G401.6 (cell line): ENCODE measurements at regions not wholly inside any gene's neighbourhood (a gene's known extent, or its start where the extent isn't known, plus 50 kb on each side); places are given as distances from the start of the nearest gene placed in this dataset.
"Not testable (repeated sequence)": the region's sequence is repeated elsewhere in the genome, so short reads cannot be mapped to it uniquely, and the experiment has no call there.

ENCODE experiments used
- FAIRE-seq: peaks from 2 replicates; lab custom pipeline; 2012; peaks lifted over from hg19 to GRCh38; lab: Jason Lieb, UNC

GRCh38 chr12:97714107-97714563 lies 251.5 kb downstream of the RMST start:
- no peak for FAIRE-seq

GRCh38 chr12:97716356-97716755 lies 253.8 kb downstream of the RMST start:
- FAIRE-seq = no peak

- not testable (repeated sequence) for FAIRE-seq
Measured at GRCh38 chr12:97723801-97724200, 261.2 kb downstream of the RMST start.

GRCh38 chr12:97745406-97746101 lies 282.9 kb downstream of the RMST start:
- no peak for FAIRE-seq

DNA sequence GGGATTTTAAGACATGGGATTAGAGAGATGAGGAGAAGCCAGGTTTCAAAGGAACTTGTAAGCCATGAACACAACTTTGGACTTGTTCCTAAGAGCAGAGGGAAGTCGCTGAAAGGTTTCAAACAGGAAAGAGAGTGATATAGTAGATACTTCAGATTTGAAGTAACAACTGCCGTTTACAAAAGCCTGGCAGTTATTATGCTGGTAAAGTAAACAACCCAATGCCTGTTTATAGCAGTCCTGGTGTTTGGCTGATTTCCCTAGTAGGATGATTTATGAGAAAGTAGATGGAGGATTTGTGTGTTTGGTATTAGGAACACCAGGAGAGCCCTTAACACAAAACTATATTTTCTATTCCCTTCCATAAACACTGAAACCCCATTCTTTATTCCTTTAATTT lies 285.7 kb downstream of the RMST start:
- FAIRE-seq = no peak

DNA sequence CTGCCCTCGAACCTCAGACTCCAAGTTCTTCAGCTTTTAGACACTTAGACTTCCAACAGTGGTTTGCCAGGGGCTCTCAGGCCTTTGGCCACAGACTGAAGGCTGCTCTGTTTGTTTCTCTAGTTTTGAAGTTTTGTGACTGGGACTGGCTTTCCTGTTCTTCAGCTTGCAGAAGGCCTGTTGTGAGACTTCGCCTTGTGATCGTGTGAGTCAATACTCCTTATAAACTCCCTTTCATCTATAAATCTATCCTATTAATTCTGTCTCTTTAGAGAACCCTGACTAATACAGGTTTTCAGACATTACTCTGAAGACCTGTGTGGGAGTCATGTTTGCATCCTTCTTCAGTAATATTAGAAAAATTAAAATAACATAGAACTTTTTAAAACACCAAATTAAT lies 289.1 kb downstream of the RMST start:
- FAIRE-seq = no peak

GRCh38 chr12:97752129-97752528 lies 289.5 kb downstream of the RMST start:
- FAIRE-seq = no peak

DNA sequence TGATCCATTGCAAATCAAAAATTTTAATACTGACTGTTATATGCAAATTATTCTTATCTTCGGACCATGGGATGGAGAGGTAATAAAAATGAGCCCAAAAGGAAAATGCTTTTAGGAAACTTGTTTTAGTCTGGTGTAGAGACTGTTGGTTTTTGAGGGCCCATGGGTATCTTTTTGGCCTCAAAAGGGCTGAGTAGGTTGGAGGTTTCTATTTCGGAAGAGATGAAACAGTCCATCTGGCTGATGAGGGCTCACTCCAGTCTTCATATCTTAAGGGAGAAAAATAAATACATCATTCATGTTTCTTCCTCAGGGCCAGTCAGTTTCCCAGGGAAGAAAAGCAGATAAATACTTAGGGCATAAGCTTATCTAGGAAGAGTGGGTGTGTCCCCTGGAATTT lies 290.7 kb downstream of the RMST start:
- FAIRE-seq = no peak

GRCh38 chr12:97754306-97754705 lies 291.7 kb downstream of the RMST start:
- no peak for FAIRE-seq

DNA sequence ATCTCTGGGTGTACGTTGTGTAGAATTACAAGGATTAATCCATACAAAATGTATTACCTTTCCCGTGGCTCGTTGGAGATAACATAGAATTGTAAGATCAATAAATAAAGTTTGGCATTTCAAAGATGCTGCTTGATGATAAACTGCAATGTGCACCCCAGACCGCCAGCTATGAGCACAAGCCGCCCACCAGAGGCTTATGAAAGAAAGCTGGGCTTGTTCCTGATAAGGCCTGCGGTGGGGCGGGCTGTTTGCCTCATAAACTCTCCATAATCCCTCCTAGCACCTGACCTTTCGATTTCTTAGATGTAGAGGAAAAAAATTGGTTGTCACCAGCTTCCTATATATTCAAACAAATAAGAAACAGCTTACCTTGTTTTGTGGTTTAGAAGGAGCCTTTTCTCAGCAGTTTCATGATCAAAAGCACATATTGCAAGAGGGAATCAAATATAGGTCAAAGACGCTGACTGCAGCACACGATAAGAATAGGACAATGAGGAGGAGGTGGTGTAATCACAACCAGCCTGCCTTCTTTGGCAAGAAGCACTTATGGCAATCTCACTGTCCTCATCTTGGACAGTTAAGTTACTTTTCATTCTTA lies 293.6 kb downstream of the RMST start:
- no peak for FAIRE-seq

DNA sequence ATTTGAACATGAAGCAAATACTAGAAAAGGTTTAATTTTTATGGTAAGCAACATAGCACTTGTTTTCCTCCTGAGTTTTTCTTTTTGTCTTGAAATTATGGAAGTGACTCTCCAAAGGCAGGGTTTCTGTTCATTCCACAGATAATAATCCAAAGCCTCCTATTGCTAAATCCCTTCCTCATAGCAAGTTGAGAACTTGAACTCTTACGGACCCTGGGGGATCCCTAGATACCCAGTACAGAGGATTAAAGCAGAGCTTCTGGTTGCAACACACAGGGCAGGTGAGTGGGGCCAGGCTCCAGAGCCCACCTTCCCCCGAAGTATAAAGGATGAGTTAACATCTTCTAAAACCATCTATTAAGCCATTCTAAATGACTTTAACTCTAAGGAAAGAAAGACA lies 294.1 kb downstream of the RMST start:
- FAIRE-seq = no peak

DNA sequence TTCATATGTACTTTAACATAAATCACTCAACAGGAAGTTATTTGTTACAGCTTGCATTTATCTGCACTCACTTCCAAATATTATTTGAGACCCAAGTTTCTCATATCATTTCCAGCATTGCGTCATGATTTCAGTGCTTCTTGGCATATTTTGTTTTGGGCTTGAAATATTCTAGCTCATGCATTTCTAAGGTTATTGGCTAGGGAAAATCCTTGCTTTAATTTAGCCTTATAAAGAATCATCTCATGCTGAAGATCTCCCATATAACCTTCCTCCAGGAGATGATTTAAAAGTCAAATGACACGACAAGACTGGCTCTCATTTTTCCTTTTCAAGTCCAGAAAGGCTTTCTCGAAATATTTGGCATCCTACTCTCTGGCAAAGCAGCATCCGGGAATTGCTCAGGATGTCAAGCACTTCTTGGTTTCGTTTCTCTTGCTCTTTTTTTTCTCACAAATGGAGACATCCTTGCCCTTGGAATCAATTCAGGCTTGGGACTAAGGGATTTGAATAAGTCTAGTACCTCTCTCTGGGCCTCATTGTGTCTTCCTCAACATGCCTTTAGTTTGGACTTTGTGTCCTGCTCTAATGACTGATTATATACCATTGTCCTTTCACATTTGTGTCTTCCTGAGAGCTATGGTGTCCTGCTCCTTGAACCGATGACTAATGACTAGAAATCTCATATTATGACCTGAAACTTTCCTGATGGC lies 295.0 kb downstream of the RMST start:
- no peak for FAIRE-seq

DNA sequence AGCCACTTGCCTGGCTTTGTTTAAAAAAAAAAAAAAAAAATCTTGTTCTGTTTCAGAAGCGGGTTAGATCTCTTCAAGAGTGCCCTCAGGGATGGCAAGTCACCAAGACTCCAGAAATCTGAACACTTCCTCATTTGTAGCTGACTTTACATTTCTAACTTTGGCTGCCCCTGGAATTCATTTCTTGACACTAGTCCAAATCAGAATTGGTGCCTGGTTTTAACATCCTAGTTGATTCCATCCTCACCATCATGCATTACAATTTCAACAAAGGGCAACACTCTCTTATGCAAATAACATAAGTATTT lies 295.5 kb downstream of the RMST start:
- FAIRE-seq = no peak

GRCh38 chr12:97758586-97758985 lies 296.0 kb downstream of the RMST start:
- FAIRE-seq = no peak

DNA sequence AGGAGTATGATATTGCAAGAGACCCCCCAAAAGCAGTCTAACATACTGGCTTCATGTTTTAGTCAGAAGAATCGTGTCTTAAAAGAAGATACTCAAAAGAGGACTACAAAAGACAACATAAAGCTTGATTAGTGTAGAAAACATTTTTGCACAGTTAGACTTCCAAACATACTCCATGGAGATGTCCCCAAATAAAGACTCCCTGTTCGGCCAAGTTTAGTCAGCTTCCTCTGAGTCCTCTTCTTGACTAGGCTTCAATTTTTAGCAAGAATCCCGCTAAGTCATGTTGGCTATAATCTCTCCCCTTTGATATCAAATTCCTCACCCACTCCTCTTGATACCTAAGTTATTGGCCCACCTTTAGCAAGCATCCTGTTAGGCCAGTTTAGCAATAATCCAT lies 298.0 kb downstream of the RMST start:
- no peak for FAIRE-seq

- FAIRE-seq = no peak
Measured at GRCh38 chr12:97763113-97763512, 300.5 kb downstream of the RMST start.

GRCh38 chr12:97764700-97765099 lies 302.1 kb downstream of the RMST start:
- FAIRE-seq = no peak

- FAIRE-seq = no peak
Measured at GRCh38 chr12:97767347-97767746, 304.7 kb downstream of the RMST start.

- no peak for FAIRE-seq
Measured at GRCh38 chr12:97778111-97778510, 315.5 kb downstream of the RMST start.

GRCh38 chr12:97781342-97781741 lies 318.7 kb downstream of the RMST start:
- no peak for FAIRE-seq

DNA sequence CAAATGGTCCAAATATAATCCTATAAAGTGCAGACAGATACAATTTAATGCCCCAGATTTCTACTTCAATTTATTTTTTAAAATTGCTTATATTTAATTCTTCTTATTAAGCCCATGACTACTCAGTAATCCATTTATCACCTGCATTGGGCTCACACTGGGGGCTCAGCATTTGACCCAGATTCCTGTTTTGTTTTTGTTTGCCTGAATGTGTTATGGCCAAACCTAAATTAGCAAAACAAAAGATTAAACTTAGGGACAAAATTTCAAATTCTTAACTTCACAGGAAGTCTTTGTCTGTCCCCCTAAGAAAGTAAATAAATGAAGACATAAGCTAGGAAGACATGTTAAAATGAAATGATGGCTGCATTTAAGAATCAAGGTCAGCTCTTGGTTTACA lies 322.3 kb downstream of the RMST start:
- no peak for FAIRE-seq

- no peak for FAIRE-seq
Measured at GRCh38 chr12:97790281-97790680, 327.7 kb downstream of the RMST start.

DNA sequence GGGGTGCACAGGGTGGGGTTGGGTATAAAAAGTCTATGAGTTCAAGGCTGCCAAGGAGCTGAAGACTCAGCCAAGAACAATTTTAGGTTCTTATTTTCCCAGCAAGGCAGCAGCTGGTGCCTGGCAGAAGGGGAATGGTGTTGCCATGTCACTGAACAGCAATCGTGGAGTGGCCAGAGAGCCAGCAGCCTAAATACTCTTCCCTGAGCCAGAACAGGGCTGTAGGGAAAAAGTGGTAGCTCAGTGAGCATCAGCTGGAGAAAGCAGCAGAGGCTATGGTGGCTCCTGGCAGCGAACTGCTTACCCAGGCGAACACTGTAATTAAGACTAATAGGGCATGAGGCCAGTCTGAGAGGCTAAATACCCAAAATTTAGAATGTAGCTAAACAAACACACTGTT lies 334.9 kb downstream of the RMST start:
- no peak for FAIRE-seq

- FAIRE-seq = no peak
Measured at GRCh38 chr12:97800561-97800960, 338.0 kb downstream of the RMST start.
